Neural cell (in vitro differentiated cells): ENCODE measurements at regions not wholly inside any gene's neighbourhood (a gene's known extent, or its start where the extent isn't known, plus 50 kb on each side); places are given as distances from the start of the nearest gene placed in this dataset.

Experiments used
- CTCF ChIP-seq: fragments of 450-650 bp; IDR thresholded peaks from 2 replicates; pipeline ENCODE4 v1.5.1; 2014; ENCODE audit warnings: antibody characterized with exemption, mild to moderate bottlenecking, moderate library complexity; ENCODE audit not compliant: poor library complexity, severe bottlenecking
- EP300 ChIP-seq: fragments of 450-650 bp; conservative IDR thresholded peaks from 2 replicates; pipeline ENCODE4 v1.6.1; 2014; ENCODE audit warnings: antibody characterized with exemption, mild to moderate bottlenecking, moderate library complexity; ENCODE audit not compliant: poor library complexity, severe bottlenecking
- EZH2 ChIP-seq: fragments of 200-600, 300-800 bp; shearing (Covaris generic), sonication (generic); IDR thresholded peaks from 2 replicates; pipeline ENCODE4 v1.6.1; 2014; ENCODE audit warnings: antibody characterized with exemption, low read length, borderline replicate concordance, mild to moderate bottlenecking; ENCODE audit not compliant: insufficient read depth, poor library complexity, severe bottlenecking
- MXI1 ChIP-seq: fragments of 450-650 bp; conservative IDR thresholded peaks from 2 replicates; pipeline ENCODE4 v1.6.1; 2014; ENCODE audit warnings: antibody characterized with exemption, mild to moderate bottlenecking; ENCODE audit not compliant: poor library complexity, severe bottlenecking
- POLR2AphosphoS5 ChIP-seq: IDR thresholded peaks from 2 replicates; pipeline ENCODE4 v1.6.1; 2012
- RAD21 ChIP-seq: fragments of 450-650 bp; conservative IDR thresholded peaks from 2 replicates; pipeline ENCODE4 v1.6.1; 2014; ENCODE audit warnings: antibody characterized with exemption, mild to moderate bottlenecking, moderate library complexity
- REST ChIP-seq: IDR thresholded peaks from 2 replicates; pipeline ENCODE4 v1.6.1; 2012; ENCODE audit warnings: borderline replicate concordance
- SMC3 ChIP-seq: fragments of 450-650 bp; conservative IDR thresholded peaks from 2 replicates; pipeline ENCODE4 v1.6.1; 2014; ENCODE audit warnings: antibody characterized with exemption, mild to moderate bottlenecking, moderate library complexity; ENCODE audit not compliant: poor library complexity
- TAF1 ChIP-seq: IDR thresholded peaks from 2 replicates; pipeline ENCODE4 v1.6.1; 2012; ENCODE audit warnings: low read depth

- TF ChIP-seq CTCF (no peak), POLR2AphosphoS5 (no peak), EZH2 (no peak), MXI1 (no peak), REST (no peak), RAD21 (no peak), TAF1 (no peak), EP300 (no peak), SMC3 (no peak)
Measured at GRCh38 chr5:106094839-106095238, 1575.9 kb downstream of the EFNA5 start.
